MV-4-11 (cell line): ENCODE measurements at regions not wholly inside any gene's neighbourhood (a gene's known extent, or its start where the extent isn't known, plus 50 kb on each side); places are given as distances from the start of the nearest gene placed in this dataset.
"Not testable (repeated sequence)": the region's sequence is repeated elsewhere in the genome, so short reads cannot be mapped to it uniquely, and the experiment has no call there.

Experiments used
- DNase-seq: peaks from one replicate; lab custom pipeline; 2025; lab: John Stamatoyannopoulos, UW

- peak; percentile 83 for DNase-seq
Measured at GRCh38 chr18:56488739-56489138, 149.7 kb downstream of the TXNL1 start.

GRCh38 chr18:56487801-56488200 is 150.6 kb downstream of the TXNL1 start:
- DNase-seq, result peak; percentile 56

GRCh38 chr18:56483386-56483785 is 155.0 kb downstream of the TXNL1 start:
- DNase-seq, result no peak

GRCh38 chr18:56482813-56483212 is 155.6 kb downstream of the TXNL1 start:
- DNase-seq, result not testable (repeated sequence)

GRCh38 chr18:56481751-56482150 is 156.6 kb downstream of the TXNL1 start:
- no peak for DNase-seq

- DNase-seq, result no peak
Measured at GRCh38 chr18:56479841-56480240, 158.6 kb downstream of the TXNL1 start.

- no peak for DNase-seq
Measured at GRCh38 chr18:56475250-56475649, 163.1 kb downstream of the TXNL1 start.

GRCh38 chr18:56473400-56474024 is 164.9 kb downstream of the TXNL1 start:
- DNase-seq, result peak; percentile 50

- DNase-seq, result no peak
Measured at GRCh38 chr18:56470406-56471351, 167.7 kb downstream of the TXNL1 start.

- no peak for DNase-seq
Measured at GRCh38 chr18:56469582-56469981, 168.8 kb downstream of the TXNL1 start.

- peak; percentile 98 for DNase-seq
Measured at GRCh38 chr18:56468396-56468795, 170.0 kb downstream of the TXNL1 start.

- DNase-seq, result peak; percentile 72
Measured at GRCh38 chr18:56462276-56462675, 176.1 kb downstream of the TXNL1 start.

- no peak for DNase-seq
Measured at GRCh38 chr18:56461151-56461550, 177.2 kb downstream of the TXNL1 start.

- DNase-seq, result peak; percentile 88
Measured at GRCh38 chr18:56460581-56460980, 177.8 kb downstream of the TXNL1 start.

- no peak for DNase-seq
Measured at GRCh38 chr18:56458770-56459712, 179.4 kb downstream of the TXNL1 start.

GRCh38 chr18:56455874-56456273 is 182.5 kb downstream of the TXNL1 start:
- DNase-seq, result no peak

- no peak for DNase-seq
Measured at GRCh38 chr18:56455141-56455540, 183.3 kb downstream of the TXNL1 start.

- DNase-seq, result no peak
Measured at GRCh38 chr18:56453631-56454030, 184.8 kb downstream of the TXNL1 start.

- DNase-seq, result no peak
Measured at GRCh38 chr18:56451188-56451587, 187.2 kb downstream of the TXNL1 start.

- DNase-seq, result no peak
Measured at GRCh38 chr18:56448751-56449150, 189.6 kb downstream of the TXNL1 start.

GRCh38 chr18:56445422-56445821 is 193.0 kb downstream of the TXNL1 start:
- DNase-seq, result no peak

- peak; percentile 50 for DNase-seq
Measured at GRCh38 chr18:56444201-56444600, 194.2 kb downstream of the TXNL1 start.
